ENCODE measurements at regions not wholly inside any gene's neighbourhood (a gene's known extent, or its start where the extent isn't known, plus 50 kb on each side); places are given as distances from the start of the nearest gene placed in this dataset.

- Histone ChIP-seq H4K20me1 (ENCODE audit: insufficient read depth) (no peaks in the 10 kb centered on the region), H3K36me3 (ENCODE audit: insufficient read depth) (no peaks in the 10 kb centered on the region), H3K4me3 (IDR thresholded peaks at IDR 0.05; ENCODE audit: insufficient read depth, low read depth, low read length) (no peak overlapping the region), H3K79me2 (ENCODE audit: insufficient read depth, low read depth) (no peaks in the 10 kb centered on the region), H3K27me3 (ENCODE audit: insufficient read depth, low read depth) (no peaks in the 10 kb centered on the region), H3K4me2 (no peak overlapping the region), H2AFZ (ENCODE audit: low read depth) (no peak overlapping the region), H3K27ac (no peak overlapping the region), H3K9ac (no peak overlapping the region), H3K4me1 (ENCODE audit: low read depth, poor library complexity, severe bottlenecking) (no peaks in the 10 kb centered on the region)
- TF ChIP-seq, protein P1, sequence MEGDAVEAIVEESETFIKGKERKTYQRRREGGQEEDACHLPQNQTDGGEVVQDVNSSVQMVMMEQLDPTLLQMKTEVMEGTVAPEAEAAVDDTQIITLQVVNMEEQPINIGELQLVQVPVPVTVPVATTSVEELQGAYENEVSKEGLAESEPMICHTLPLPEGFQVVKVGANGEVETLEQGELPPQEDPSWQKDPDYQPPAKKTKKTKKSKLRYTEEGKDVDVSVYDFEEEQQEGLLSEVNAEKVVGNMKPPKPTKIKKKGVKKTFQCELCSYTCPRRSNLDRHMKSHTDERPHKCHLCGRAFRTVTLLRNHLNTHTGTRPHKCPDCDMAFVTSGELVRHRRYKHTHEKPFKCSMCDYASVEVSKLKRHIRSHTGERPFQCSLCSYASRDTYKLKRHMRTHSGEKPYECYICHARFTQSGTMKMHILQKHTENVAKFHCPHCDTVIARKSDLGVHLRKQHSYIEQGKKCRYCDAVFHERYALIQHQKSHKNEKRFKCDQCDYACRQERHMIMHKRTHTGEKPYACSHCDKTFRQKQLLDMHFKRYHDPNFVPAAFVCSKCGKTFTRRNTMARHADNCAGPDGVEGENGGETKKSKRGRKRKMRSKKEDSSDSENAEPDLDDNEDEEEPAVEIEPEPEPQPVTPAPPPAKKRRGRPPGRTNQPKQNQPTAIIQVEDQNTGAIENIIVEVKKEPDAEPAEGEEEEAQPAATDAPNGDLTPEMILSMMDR (conservative IDR thresholded peaks at IDR 0.05; ENCODE audit: low read depth, low read length): no peak
Observed at GRCh38 chr4:20615486-20616260, 84.6 kb upstream of the PACRGL start.

DNA sequence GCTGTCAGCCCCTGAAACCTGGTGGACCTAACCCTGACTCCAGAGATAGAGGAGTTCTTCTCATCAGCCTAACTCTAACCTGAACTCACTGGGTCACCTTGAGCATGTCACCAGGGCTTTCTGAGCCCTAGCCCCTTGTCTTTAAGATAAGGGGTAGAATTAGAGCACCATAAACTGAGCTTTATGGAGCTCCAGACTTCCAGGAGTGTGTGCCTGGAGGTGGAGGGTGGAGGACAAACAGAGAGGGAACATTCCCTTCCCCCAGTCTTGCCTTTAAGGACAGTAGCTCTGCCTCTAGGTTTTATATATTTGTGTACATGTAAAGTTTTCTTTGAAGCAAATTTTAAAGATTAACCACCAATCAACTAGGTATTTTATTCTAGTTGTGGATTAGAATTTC lies 83.9 kb upstream of the PACRGL start:
- Histone ChIP-seq H4K20me1 (ENCODE audit: insufficient read depth) (no peaks in the 10 kb centered on the region), H3K27ac (no peak overlapping the region), H3K4me1 (ENCODE audit: low read depth, poor library complexity, severe bottlenecking) (no peaks in the 10 kb centered on the region), H3K9ac (no peak overlapping the region), H2AFZ (ENCODE audit: low read depth) (no peak overlapping the region), H3K79me2 (ENCODE audit: insufficient read depth, low read depth) (no peaks in the 10 kb centered on the region), H3K27me3 (ENCODE audit: insufficient read depth, low read depth) (no peaks in the 10 kb centered on the region), H3K4me2 (no peak overlapping the region), H3K4me3 (IDR thresholded peaks at IDR 0.05; ENCODE audit: insufficient read depth, low read depth, low read length) (no peak overlapping the region), H3K36me3 (ENCODE audit: insufficient read depth) (no peaks in the 10 kb centered on the region)
- TF ChIP-seq, protein P1 (conservative IDR thresholded peaks at IDR 0.05; ENCODE audit: low read depth, low read length): no peak

DNA sequence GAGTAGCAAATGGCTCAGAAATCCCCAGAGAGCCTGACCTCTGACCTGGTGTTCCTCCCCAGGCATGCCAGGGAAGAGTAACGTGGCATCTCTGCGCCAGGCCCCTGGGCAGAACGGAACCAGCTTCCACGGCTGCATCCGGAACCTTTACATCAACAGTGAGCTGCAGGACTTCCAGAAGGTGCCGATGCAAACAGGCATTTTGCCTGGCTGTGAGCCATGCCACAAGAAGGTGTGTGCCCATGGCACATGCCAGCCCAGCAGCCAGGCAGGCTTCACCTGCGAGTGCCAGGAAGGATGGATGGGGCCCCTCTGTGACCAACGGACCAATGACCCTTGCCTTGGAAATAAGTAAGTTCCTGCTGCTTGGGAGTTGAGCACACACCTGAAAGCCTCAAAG lies 83.4 kb upstream of the PACRGL start:
- Histone ChIP-seq H3K4me3 (IDR thresholded peaks at IDR 0.05; ENCODE audit: insufficient read depth, low read depth, low read length) (no peak overlapping the region), H3K27ac (no peak overlapping the region), H3K27me3 (ENCODE audit: insufficient read depth, low read depth) (no peaks in the 10 kb centered on the region), H3K36me3 (ENCODE audit: insufficient read depth) (no peaks in the 10 kb centered on the region), H3K4me1 (ENCODE audit: low read depth, poor library complexity, severe bottlenecking) (no peaks in the 10 kb centered on the region), H2AFZ (ENCODE audit: low read depth) (no peak overlapping the region), H3K4me2 (no peak overlapping the region), H3K9ac (no peak overlapping the region), H3K79me2 (ENCODE audit: insufficient read depth, low read depth) (no peaks in the 10 kb centered on the region), H4K20me1 (ENCODE audit: insufficient read depth) (no peaks in the 10 kb centered on the region)
- TF ChIP-seq, protein P1 (conservative IDR thresholded peaks at IDR 0.05; ENCODE audit: low read depth, low read length): no peak

DNA sequence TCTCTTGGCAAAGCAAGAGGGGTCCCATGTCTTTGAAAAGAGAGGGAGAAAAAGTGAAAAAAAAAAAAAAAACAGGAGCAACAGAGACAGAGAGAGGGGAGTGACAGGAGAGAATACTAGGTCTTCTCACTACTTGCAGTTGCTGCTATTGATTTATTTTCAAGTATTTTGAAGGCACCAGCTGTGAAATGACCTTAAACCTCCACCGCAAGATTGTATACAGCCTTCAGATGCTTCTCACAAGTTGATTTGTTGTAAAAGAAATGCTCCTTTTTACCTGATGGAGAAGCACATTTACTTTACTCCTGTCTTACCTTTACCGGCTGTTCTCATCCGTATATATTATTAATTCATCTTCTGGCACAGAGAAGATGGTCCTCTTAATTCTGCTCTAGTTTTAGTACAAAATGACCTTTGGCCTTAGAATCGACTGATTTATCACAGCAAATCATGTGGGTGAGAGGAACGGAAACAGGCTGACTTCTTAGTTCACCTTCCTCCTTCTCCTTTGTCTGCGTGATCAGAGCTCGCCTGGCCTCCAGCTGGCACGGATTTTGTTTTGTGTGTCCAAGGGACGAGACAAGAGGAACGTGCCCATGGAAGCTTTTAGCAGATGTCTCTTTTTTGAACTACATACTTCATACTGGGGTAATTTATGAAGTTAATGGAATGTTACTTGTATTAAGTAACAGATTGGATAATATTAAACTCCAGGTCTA lies 82.4 kb upstream of the PACRGL start:
- H3K4me3 ChIP-seq (IDR thresholded peaks at IDR 0.05; ENCODE audit: insufficient read depth, low read depth, low read length): no peak overlapping the region
- H3K27me3 ChIP-seq (ENCODE audit: insufficient read depth, low read depth): no peaks in the 10 kb centered on the region
- H3K27ac ChIP-seq: no peak overlapping the region
- no peak overlapping the region for H3K4me2 ChIP-seq
- no peak overlapping the region for H3K9ac ChIP-seq
- no peaks in the 10 kb centered on the region for H3K36me3 ChIP-seq (ENCODE audit: insufficient read depth)
- no peaks in the 10 kb centered on the region for H3K79me2 ChIP-seq (ENCODE audit: insufficient read depth, low read depth)
- no peaks in the 10 kb centered on the region for H3K4me1 ChIP-seq (ENCODE audit: low read depth, poor library complexity, severe bottlenecking)
- H4K20me1 ChIP-seq (ENCODE audit: insufficient read depth): no peaks in the 10 kb centered on the region
- no peak overlapping the region for H2AFZ ChIP-seq (ENCODE audit: low read depth)
- TF ChIP-seq, protein P1 (conservative IDR thresholded peaks at IDR 0.05; ENCODE audit: low read depth, low read length): no peak
